H7 (cell line): ENCODE measurements at regions not wholly inside any gene's neighbourhood (a gene's known extent, or its start where the extent isn't known, plus 50 kb on each side); places are given as distances from the start of the nearest gene placed in this dataset.
A peak's percentile ranks its signal among the peaks of the same experiment; 100 is the strongest.

Source experiments
- DNase-seq: peaks from one replicate; pipeline ENCODE4 v3.0.0; 2012
- H3K27me3 ChIP-seq: 2 replicates; pipeline ENCODE4 v1.6.0; 2011; ENCODE audit warnings: mild to moderate bottlenecking, low read length; ENCODE audit not compliant: control insufficient read depth, insufficient read depth
- H3K36me3 ChIP-seq: replicated peaks from 2 replicates; pipeline ENCODE4 v1.5.1; 2011; ENCODE audit warnings: low read length; ENCODE audit not compliant: control insufficient read depth, insufficient read depth
- H3K4me3 ChIP-seq: 2 replicates; pipeline ENCODE4 v1.5.1; 2011; ENCODE audit warnings: low read depth, mild to moderate bottlenecking, control low read depth, low read length, moderate library complexity; ENCODE audit not compliant: insufficient read depth

DNA sequence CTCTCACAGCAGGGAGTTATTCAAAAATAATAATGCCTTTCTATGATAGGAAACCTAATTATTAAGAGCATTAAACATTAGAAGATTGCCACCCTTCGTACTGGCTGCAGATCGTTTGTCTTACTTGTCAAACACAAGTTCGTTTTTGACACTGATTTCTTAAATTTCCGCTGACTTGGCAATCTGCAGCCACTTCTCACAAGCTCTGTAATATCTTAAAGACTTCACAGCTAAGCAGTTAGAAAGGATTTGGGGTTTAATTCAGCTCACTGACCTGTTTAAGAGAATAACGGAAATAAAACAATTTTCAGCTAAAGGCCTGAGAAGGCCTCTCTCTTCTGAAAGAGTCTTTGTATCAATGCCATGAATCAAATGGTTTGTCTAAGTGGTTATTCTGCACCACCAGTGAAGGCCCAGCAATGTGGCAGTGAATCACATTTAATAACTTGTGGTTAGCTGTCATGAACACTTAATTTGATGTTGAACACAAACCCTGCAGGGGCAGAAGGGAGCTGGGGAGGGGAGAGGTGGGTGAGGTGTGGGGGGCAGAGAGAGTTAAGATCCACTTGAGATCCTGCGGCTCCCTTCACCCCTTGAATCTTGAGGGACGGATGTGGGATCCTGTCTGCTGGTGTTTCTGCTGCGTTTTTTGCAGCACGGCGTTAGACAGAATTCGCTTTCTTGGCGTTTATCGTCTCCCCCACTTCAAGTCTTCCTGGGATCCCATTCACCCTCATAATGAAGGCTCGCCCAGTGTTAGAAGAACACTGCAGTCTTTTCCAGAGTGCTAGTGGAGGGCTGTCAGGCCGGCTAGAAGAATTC lies 145.4 kb upstream of the SATB2 start:
- no peak for DNase-seq
- H3K36me3 ChIP-seq, result no peaks in the 10 kb centered on the region
- H3K4me3 ChIP-seq, result no peak overlapping the region; the same call in 1 of the 2 replicates
- peaks cover 16% of the 10 kb centered on the region for H3K27me3 ChIP-seq

- H3K36me3 ChIP-seq, result no peaks in the 10 kb centered on the region
- DNase-seq, result peak; percentile 79
- H3K4me3 ChIP-seq, result no peak overlapping the region
- peaks cover 16% of the 10 kb centered on the region for H3K27me3 ChIP-seq
Measured at GRCh38 chr2:199602271-199602895, 144.6 kb upstream of the SATB2 start.

DNA sequence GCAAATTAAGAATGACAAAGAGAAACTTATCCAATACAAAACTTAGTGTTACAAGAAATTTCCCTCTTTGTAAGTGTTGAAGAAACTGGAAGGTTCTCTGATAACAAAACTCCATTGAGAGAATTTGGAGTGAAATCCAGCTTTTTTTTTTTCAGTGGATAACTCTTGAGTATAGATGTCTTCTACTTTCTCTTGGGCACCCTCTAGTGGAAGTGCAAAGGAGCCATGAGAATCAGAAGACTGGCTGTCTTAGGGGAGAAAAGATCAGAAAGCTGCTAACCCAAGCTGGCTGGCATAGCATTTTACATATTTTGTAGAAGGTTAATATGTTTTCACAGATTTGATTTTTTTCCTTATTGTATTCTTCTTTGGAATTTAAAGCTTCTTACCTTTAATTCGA lies 138.8 kb upstream of the SATB2 start:
- Histone ChIP-seq H3K27me3 (no peaks in the 10 kb centered on the region), H3K36me3 (no peaks in the 10 kb centered on the region), H3K4me3 (no peak overlapping the region)
- DNase-seq, result peak; percentile 60

- DNase-seq, result no peak
- H3K27me3 ChIP-seq, result no peaks in the 10 kb centered on the region
Measured at GRCh38 chr2:199594443-199594842, 136.7 kb upstream of the SATB2 start.

DNA sequence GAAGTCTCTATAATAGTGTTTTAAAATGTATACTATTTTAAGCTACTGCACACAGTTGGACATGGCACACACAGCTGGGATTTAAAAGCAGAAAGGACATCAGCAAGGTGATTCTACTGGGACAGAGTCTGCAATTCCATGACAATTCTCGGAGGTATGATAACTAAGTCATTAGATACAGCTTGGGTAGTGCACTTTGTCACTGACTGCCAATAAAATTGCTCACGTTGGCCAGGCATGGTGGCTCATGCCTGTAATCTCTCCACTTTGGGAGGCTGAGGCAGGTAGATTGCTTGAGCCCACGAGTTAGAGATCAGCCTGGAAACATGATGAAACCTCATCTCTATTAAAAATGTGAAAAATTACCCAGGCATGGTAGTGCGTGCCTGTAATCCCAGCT lies 134.1 kb upstream of the SATB2 start:
- Histone ChIP-seq H3K27me3 (no peaks in the 10 kb centered on the region), H3K36me3 (no peaks in the 10 kb centered on the region), H3K4me3 (no peak overlapping the region)
- no peak for DNase-seq

More at GRCh38 chr2:199594443-199594842, 136.7 kb upstream of the SATB2 start:
- H3K36me3 ChIP-seq, result no peaks in the 10 kb centered on the region
- H3K4me3 ChIP-seq, result no peak overlapping the region

DNA sequence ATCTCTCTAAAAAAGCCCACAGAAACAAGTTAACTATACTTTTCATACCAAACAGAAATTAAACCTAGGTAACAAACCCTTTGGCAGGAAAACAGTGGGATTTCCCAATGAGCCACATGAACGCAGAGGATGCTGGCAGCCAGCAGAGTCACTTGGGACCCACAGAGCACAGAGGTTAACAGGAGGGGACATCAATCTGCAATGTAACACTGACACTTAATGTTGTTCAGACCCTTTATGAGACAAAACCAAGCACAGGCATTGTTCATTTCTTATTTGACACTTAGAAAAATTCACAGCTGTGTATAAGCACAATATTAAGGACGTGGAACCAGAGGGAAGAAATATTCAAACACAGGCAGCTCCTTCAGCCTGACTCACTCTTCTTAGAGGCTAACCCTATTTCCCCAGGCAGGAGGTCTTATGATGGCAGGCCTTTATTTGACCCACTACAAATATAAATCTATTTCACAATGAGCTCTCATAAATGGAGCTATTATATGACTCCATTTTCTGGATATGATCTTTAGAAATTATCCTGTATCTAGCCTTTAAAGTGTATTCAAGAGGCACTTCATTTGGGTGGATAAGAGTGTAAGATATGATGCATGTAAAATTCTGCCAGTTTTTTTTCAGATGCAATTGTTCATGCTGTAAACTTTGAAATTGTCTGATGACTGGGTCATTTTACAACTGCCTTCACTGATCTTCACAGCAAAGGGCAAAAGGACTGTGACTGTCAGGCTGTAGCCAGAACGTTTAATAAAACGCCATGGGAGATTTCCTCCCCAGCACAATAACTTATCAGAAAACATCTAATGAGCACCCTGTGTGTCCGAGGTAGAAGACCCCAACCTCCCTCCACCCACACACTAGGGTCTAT lies 132.8 kb upstream of the SATB2 start:
- H3K36me3 ChIP-seq, result no peaks in the 10 kb centered on the region
- no peaks in the 10 kb centered on the region for H3K27me3 ChIP-seq
- DNase-seq, result no peak
- H3K4me3 ChIP-seq, result no peak overlapping the region

GRCh38 chr2:199589306-199589705 lies 131.6 kb upstream of the SATB2 start:
- Histone ChIP-seq H3K4me3 (no peak overlapping the region), H3K36me3 (no peaks in the 10 kb centered on the region), H3K27me3 (no peaks in the 10 kb centered on the region)
- DNase-seq, result no peak

- no peaks in the 10 kb centered on the region for H3K36me3 ChIP-seq
- no peak overlapping the region for H3K4me3 ChIP-seq
- H3K27me3 ChIP-seq, result no peaks in the 10 kb centered on the region
- no peak for DNase-seq
Measured at GRCh38 chr2:199588054-199588453, 130.3 kb upstream of the SATB2 start.

DNA sequence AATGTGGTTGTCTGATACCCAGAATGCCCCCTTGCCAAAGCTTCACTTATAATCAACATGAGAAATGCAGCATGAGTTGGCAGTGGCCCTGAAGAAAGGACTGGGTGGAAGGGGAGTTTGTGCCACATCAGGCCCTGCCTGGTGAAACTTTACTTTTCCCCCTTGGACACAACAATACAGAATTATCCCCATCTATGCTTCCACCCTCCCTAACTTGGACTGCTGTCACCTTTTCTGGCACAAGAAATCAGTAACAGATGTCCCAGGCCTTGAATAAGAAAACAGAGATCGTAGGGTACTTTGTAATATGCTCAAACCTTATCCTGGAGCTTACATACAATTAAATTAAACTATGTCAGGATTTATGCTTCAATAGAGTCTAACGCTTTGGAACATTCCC lies 128.9 kb upstream of the SATB2 start:
- no peaks in the 10 kb centered on the region for H3K27me3 ChIP-seq
- DNase-seq, result no peak
- no peaks in the 10 kb centered on the region for H3K36me3 ChIP-seq
- no peak overlapping the region for H3K4me3 ChIP-seq

DNA sequence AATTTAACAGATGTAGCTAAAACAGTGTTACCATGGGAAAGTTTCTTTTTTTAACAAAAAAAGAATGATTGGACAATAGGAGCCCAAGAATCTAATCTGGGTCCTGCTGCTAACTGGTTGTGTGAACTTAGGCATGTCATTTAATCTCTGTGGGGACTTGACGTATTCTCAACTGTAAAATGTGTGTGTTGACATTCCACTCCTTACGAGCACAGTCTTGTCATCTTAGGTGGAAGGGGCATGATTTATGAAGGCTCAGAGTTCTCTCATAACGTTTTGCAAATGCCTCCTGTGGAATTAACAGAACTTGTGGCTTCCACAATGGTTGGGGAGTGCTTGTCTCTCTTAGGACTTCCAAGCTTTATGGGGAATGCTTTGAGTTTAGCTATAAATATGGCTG lies 125.9 kb upstream of the SATB2 start:
- Histone ChIP-seq H3K4me3 (no peak overlapping the region), H3K36me3 (no peaks in the 10 kb centered on the region)

DNA sequence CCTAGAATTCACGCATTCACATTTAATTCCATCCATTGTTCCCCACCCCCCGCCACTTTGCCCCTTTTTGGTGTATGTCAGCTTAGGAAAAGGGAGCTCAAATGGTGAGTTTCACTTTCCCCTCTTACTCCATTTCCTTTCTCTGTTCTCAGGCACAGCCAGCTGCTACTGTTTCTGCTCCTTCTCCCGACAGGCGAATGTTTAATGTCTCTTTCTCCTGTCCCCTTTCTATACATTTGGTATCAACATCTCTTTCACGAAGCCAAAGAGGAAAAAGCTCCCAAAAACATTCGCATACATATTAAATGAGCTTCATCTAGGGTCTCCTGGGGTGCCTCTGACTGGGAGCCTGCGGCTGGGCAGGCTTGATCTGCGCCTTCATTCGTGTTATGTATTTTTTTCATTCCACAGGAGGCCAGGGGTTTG lies 124.2 kb upstream of the SATB2 start:
- no peaks in the 10 kb centered on the region for H3K36me3 ChIP-seq
- no peak for DNase-seq
- no peak overlapping the region for H3K4me3 ChIP-seq
- no peaks in the 10 kb centered on the region for H3K27me3 ChIP-seq

More for the DNA sequence above, 125.9 kb upstream of the SATB2 start:
- no peaks in the 10 kb centered on the region for H3K27me3 ChIP-seq
- no peak for DNase-seq

GRCh38 chr2:199581408-199581807 lies 123.7 kb upstream of the SATB2 start:
- no peak for DNase-seq
- no peaks in the 10 kb centered on the region for H3K27me3 ChIP-seq
- no peaks in the 10 kb centered on the region for H3K36me3 ChIP-seq
- no peak overlapping the region for H3K4me3 ChIP-seq

GRCh38 chr2:199575416-199575815 lies 117.7 kb upstream of the SATB2 start:
- H3K36me3 ChIP-seq, result no peaks in the 10 kb centered on the region
- DNase-seq, result no peak
- no peaks in the 10 kb centered on the region for H3K27me3 ChIP-seq
- no peak overlapping the region for H3K4me3 ChIP-seq

GRCh38 chr2:199572571-199572970 lies 114.8 kb upstream of the SATB2 start:
- no peak overlapping the region for H3K4me3 ChIP-seq
- no peak for DNase-seq
- no peaks in the 10 kb centered on the region for H3K36me3 ChIP-seq
- no peaks in the 10 kb centered on the region for H3K27me3 ChIP-seq
